ENCODE measurements at regions not wholly inside any gene's neighbourhood (a gene's known extent, or its start where the extent isn't known, plus 50 kb on each side); places are given as distances from the start of the nearest gene placed in this dataset.
A peak's percentile ranks its signal among the peaks of the same experiment; 100 is the strongest.

- TF ChIP-seq CTCF (IDR thresholded peaks at IDR 0.05; ENCODE audit: insufficient read depth, low read length, poor library complexity, severe bottlenecking) (peak; percentile 19), EZH2phosphoT487 (conservative IDR thresholded peaks at IDR 0.05; ENCODE audit: low read length) (no peak)
Measured at GRCh38 chr1:175824079-175824478, 80.7 kb upstream of the TNR start.

Measured in SU-DHL-6 (cell line).